GM13976 (cell line): ENCODE measurements at regions not wholly inside any gene's neighbourhood (a gene's known extent, or its start where the extent isn't known, plus 50 kb on each side); places are given as distances from the start of the nearest gene placed in this dataset.
"Not testable (repeated sequence)": the region's sequence is repeated elsewhere in the genome, so short reads cannot be mapped to it uniquely, and the experiment has no call there.

Source experiments
- DNase-seq: peaks from one replicate; pipeline ENCODE4 v3.0.0; 2012; ENCODE audit warnings: low spot score
- CTCF ChIP-seq: IDR thresholded peaks from 2 replicates; pipeline ENCODE4 v1.5.1; 2012; ENCODE audit warnings: borderline replicate concordance, mild to moderate bottlenecking; ENCODE audit not compliant: insufficient read depth; ENCODE audit errors: extremely low read depth, missing control alignments, control extremely low read depth
- in situ Hi-C: fragments of 300-500 bp; cut with MboI; formaldehyde crosslinking; loops from one replicate; pipeline ENCODE4 v1.12.0; 2022; ENCODE audit warnings: low sequenced_read_pairs, mixed read lengths, inconsistent platforms; ENCODE audit not compliant: unreplicated experiment

DNA sequence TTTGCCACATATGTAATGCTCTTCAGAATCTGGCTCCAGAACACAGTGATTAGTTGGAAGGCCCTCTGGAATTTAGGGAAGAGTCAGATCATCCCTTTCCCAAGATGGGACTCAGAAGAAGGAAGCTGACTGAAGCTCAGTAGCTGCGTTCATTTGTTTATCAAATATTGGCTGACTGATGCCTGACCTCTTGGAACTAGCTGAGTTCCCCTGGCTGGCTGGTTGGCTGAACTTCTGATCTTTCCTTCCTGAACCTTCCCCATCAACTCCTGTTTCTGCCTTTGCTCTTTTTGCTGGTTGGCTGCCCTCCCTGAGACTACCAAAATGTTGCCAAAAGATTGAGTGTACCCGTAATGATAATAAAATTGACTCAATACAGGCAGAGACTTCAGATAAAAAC, 866.5 kb upstream of the INTU start:
- in situ Hi-C loops: no loop called here
- no peak for DNase-seq
- TF ChIP-seq CTCF: no peak

DNA sequence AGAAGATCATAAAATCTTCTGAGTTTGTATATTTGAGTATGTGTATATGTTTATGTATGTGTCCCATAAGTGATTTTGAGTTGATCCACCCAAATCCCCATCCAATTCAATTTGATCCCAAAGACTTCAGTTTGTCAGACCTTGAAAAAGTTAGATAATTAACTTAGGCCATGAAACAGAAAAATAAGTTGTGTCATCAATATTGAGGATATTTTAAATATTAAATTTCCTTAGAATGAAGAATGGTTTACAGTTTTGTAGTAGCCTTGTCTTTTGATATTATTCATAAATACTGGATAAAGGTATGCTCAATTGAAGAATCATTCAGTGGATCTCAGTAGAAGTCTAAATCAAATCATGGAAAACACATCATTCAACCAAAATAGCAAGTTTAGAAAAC, 864.4 kb upstream of the INTU start:
- in situ Hi-C loops: no loop called here
- no peak for DNase-seq
- no peak for TF ChIP-seq CTCF

DNA sequence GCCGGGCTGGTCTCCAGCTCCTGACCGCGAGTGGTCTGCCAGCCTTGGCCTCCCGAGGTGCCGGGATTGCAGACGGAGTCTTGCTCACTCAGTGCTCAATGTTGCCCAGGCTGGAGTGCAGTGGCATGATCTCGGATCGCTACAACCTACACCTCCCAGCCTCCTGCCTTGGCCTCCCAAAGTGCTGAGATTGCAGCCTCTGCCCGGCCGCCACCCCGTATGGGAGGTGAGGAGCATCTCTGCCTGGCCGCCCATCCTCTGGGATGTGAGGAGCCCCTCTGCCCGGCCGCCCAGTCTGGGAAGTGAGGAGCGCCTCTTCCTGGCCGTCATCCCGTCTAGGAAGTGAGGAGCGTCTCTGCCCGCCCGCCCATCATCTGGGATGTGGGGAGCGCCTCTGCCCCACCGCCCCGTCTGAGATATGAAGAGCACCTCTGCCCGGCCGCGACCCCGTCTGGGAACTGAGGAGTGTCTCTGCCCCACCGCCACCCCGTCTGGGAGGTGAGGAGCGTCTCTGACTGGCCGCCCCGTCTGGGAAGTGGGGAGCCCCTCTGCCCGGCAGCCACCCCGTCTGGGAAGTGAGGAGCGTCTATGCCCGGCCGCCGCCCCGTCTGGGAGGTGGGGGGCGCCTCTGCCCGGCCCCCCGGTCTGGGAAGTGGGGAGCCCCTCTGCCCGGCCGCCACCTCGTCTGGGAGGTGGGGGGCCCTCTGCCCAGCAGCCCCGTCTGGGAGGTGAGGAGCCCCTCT, 861.8 kb upstream of the INTU start:
- DNase-seq, in situ Hi-C loops: not testable (repeated sequence)

GRCh38 chr4:126771618-126772017, 861.1 kb upstream of the INTU start:
- in situ Hi-C loops, DNase-seq: not testable (repeated sequence)

DNA sequence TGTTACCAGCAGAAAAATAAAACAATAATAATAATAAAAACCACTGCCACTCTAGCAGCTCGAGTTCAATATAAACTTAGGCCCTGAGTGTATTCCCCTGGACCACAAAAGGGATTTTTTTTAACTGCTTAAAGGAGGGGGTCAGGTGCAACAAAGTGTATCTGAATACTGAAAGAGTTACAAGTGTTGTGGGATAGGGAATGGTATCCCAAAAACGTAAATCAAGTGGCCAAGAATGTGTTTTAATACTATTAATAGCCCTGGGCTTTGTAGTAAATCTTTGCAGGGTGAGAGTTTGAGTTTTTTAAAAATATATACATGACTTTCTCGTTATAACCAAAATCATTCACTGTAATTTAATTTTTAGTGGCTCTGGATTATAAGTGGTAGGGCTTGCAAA, 860.1 kb upstream of the INTU start:
- no peak for TF ChIP-seq CTCF
- in situ Hi-C loops: no loop called here
- no peak for DNase-seq

GRCh38 chr4:126775485-126776106, 857.2 kb upstream of the INTU start:
- no peak for DNase-seq
- no peak for TF ChIP-seq CTCF

DNA sequence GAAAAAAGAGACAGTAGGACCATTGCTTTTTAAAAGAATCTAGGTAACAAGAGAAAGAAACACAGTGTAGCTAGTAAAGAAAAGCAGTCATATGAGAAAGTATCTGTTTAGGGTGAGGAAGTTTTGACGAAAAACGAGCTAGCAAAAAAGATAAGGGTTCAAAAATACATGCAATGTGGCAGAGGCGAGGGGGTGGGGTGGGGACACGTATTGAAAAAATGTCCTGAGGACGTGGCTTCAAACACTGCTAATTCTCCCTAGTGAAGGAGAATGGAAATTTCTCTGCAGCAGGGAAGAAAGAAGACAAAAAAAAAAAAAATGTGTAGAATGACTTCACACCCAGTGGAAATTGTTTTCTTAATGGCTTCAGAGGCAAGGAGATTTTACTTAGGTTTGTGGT, 856.4 kb upstream of the INTU start:
- DNase-seq: no peak
- no peak for TF ChIP-seq CTCF
- in situ Hi-C loops: no loop called here

More at GRCh38 chr4:126775485-126776106, 857.2 kb upstream of the INTU start:
- in situ Hi-C loops: no loop called here
